ENCODE measurements at regions not wholly inside any gene's neighbourhood (a gene's known extent, or its start where the extent isn't known, plus 50 kb on each side); places are given as distances from the start of the nearest gene placed in this dataset.

GRCh38 chr3:30189900-30190299, 416.5 kb upstream of the TGFBR2 start:
- H3K4me3 ChIP-seq = no peak overlapping the region
- H3K27ac ChIP-seq = no peak overlapping the region
- TF ChIP-seq, protein P1, sequence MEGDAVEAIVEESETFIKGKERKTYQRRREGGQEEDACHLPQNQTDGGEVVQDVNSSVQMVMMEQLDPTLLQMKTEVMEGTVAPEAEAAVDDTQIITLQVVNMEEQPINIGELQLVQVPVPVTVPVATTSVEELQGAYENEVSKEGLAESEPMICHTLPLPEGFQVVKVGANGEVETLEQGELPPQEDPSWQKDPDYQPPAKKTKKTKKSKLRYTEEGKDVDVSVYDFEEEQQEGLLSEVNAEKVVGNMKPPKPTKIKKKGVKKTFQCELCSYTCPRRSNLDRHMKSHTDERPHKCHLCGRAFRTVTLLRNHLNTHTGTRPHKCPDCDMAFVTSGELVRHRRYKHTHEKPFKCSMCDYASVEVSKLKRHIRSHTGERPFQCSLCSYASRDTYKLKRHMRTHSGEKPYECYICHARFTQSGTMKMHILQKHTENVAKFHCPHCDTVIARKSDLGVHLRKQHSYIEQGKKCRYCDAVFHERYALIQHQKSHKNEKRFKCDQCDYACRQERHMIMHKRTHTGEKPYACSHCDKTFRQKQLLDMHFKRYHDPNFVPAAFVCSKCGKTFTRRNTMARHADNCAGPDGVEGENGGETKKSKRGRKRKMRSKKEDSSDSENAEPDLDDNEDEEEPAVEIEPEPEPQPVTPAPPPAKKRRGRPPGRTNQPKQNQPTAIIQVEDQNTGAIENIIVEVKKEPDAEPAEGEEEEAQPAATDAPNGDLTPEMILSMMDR (IDR thresholded peaks at IDR 0.05) = no peak
- TF ChIP-seq EP300 (IDR thresholded peaks at IDR 0.05) = no peak
- no peak for TF ChIP-seq POLR2A (IDR thresholded peaks at IDR 0.05)
- no peak for TF ChIP-seq POLR2AphosphoS5 (IDR thresholded peaks at IDR 0.05)
- no peak for DNase-seq
- intact Hi-C loops (cut with DNase I) = no loop called here
- no peaks in the 10 kb centered on the region for H3K9me3 ChIP-seq
- no peaks in the 10 kb centered on the region for H3K4me1 ChIP-seq
- no peaks in the 10 kb centered on the region for H3K27me3 ChIP-seq
- H3K36me3 ChIP-seq = no peaks in the 10 kb centered on the region
- 58 to 79% methylated on average over 3 of the region's 3 CpGs for WGBS, 2 donors

DNA sequence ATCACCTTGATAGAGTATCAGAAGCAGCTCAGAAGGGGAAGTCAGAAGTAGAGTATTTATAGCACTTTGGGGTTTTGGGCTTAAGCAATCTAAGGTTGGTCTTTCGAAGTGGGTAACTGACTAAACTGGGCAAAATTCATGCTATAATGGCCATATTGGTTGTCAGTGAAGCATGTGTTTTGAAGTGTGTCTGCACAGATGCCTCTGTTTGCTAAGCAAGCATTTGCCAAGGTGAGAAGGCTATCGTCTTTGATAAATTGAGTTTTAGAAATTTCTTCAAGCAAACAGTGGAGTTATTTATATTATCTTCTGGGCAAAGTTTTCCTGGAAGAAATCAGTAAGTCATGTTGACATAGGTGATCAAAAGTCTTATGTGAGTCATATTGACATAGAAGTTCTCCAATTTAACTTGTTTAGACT, 412.8 kb upstream of the TGFBR2 start:
- TF ChIP-seq POLR2A (IDR thresholded peaks at IDR 0.05) (no peak), POLR2AphosphoS5 (IDR thresholded peaks at IDR 0.05) (no peak), EP300 (IDR thresholded peaks at IDR 0.05) (no peak)
- TF ChIP-seq, protein P1 (IDR thresholded peaks at IDR 0.05) = no peak
- Histone ChIP-seq H3K27me3 (no peaks in the 10 kb centered on the region), H3K9me3 (no peaks in the 10 kb centered on the region), H3K4me3 (no peak overlapping the region), H3K4me1 (peaks cover 0 to 8% (median 1%) of the 10 kb centered on the region in 4 donors), H3K36me3 (no peaks in the 10 kb centered on the region), H3K27ac (no peak overlapping the region)
- DNase-seq = no peak
- intact Hi-C loops (cut with DNase I) = no loop called here
- WGBS, 2 donors = 10 to 46% methylated on average over 2 of the region's 2 CpGs

DNA sequence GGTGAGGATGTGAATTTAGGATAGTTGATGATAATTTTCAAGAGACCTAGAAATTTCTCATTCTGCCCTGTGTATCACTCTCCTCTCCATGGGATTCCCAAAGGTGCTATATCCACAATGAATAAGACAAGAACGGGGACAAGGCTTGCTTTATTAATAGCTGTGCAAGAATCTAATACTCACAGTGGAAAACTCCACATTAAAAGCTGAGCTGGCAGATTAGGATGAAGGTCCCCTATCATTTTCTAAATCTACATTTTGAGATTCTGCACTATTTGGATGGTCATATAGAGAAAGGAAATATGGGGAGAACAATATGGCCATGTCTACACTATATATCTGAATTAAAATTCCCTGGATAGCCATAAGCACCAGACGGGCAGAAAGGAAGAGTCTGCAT, 411.0 kb upstream of the TGFBR2 start:
- Histone ChIP-seq H3K9me3 (no peaks in the 10 kb centered on the region), H3K27ac (no peak overlapping the region), H3K27me3 (no peaks in the 10 kb centered on the region), H3K36me3 (no peaks in the 10 kb centered on the region), H3K4me3 (no peak overlapping the region), H3K4me1 (peaks cover 0 to 12% (median 5%) of the 10 kb centered on the region in 4 donors)
- intact Hi-C loops (cut with DNase I) = loop anchor here (5.0 kb wide), 2 partner anchors 83 to 497 kb away; no protein-coding TSS in a partner anchor
- 74 to 92% methylated on average over 2 of the region's 2 CpGs for WGBS, 2 donors
- TF ChIP-seq, protein P1 (IDR thresholded peaks at IDR 0.05) = no peak
- no peak for TF ChIP-seq POLR2A (IDR thresholded peaks at IDR 0.05)
- TF ChIP-seq EP300 (IDR thresholded peaks at IDR 0.05) = no peak
- TF ChIP-seq POLR2AphosphoS5 (IDR thresholded peaks at IDR 0.05) = no peak
- no peak for DNase-seq

- Histone ChIP-seq H3K36me3 (no peaks in the 10 kb centered on the region), H3K27me3 (no peaks in the 10 kb centered on the region), H3K4me3 (no peak overlapping the region), H3K27ac (no peak overlapping the region), H3K9me3 (no peaks in the 10 kb centered on the region), H3K4me1 (peaks cover 0 to 12% (median 5%) of the 10 kb centered on the region in 4 donors)
- TF ChIP-seq POLR2AphosphoS5 (IDR thresholded peaks at IDR 0.05) = no peak
- TF ChIP-seq, protein P1 (IDR thresholded peaks at IDR 0.05) = no peak
- TF ChIP-seq POLR2A (IDR thresholded peaks at IDR 0.05) = no peak
- no peak for TF ChIP-seq EP300 (IDR thresholded peaks at IDR 0.05)
- no peak for DNase-seq
- intact Hi-C loops (cut with DNase I) = loop anchor here (2.0 to 5.0 kb wide), 3 partner anchors 86 to 494 kb away; no protein-coding TSS in a partner anchor
These were observed 408.2 kb upstream of the TGFBR2 start for GRCh38 chr3:30198162-30198561.

Measured in sigmoid colon (tissue), 6 donors.